OCI-LY1 (cell line): ENCODE measurements at regions not wholly inside any gene's neighbourhood (a gene's known extent, or its start where the extent isn't known, plus 50 kb on each side); places are given as distances from the start of the nearest gene placed in this dataset.
A peak's percentile ranks its signal among the peaks of the same experiment; 100 is the strongest.

Source experiments
- H2AFZ ChIP-seq: fragments of 200-600 bp; sonication (generic), shearing (Covaris generic); 2 replicates; pipeline ENCODE4 v1.6.0; 2014; ENCODE audit warnings: antibody characterized with exemption, mild to moderate bottlenecking, low read length
- H3F3A ChIP-seq: fragments of 200-600 bp; sonication (generic), shearing (Covaris generic); 2 replicates; pipeline ENCODE4 v1.6.0; 2014; ENCODE audit warnings: mild to moderate bottlenecking, antibody characterized with exemption, low read length, moderate library complexity; ENCODE audit not compliant: insufficient read depth
- H3K27ac ChIP-seq: fragments of 200-600 bp; sonication (generic); 2 replicates; pipeline ENCODE4 v1.5.1; 2014; ENCODE audit warnings: low read length, mixed run types, mild to moderate bottlenecking, low read depth; ENCODE audit not compliant: poor library complexity, severe bottlenecking
- H3K27me3 ChIP-seq: fragments of 200-600 bp; sonication (generic); 2 replicates; pipeline ENCODE4 v1.6.0; 2014; ENCODE audit warnings: antibody characterized with exemption, mild to moderate bottlenecking, low read length, moderate library complexity; ENCODE audit not compliant: insufficient read depth
- H3K36me3 ChIP-seq: fragments of 200-600 bp; sonication (generic); 2 replicates; pipeline ENCODE4 v1.6.1; 2014; ENCODE audit warnings: mild to moderate bottlenecking, antibody characterized with exemption, low read length, moderate library complexity, mixed read lengths; ENCODE audit not compliant: insufficient read depth
- H3K4me1 ChIP-seq: fragments of 200-600 bp; sonication (generic); 2 replicates; pipeline ENCODE4 v1.5.1; 2014; ENCODE audit warnings: mild to moderate bottlenecking, low read length, moderate library complexity; ENCODE audit not compliant: insufficient read depth, severe bottlenecking
- H3K4me2 ChIP-seq: fragments of 200-600 bp; sonication (generic), shearing (Covaris generic); 2 replicates; pipeline ENCODE4 v1.6.1; 2014; ENCODE audit warnings: low read length
- H3K4me3 ChIP-seq: fragments of 200-600 bp; sonication (generic); 2 replicates; pipeline ENCODE4 v1.5.1; 2014; ENCODE audit warnings: low read length, low read depth, mild to moderate bottlenecking, mixed read lengths; ENCODE audit not compliant: poor library complexity, severe bottlenecking
- H3K79me2 ChIP-seq: fragments of 200-600 bp; shearing (Covaris generic); 2 replicates; pipeline ENCODE4 v1.6.1; 2016; ENCODE audit warnings: mixed run types, low read length, mixed read lengths; ENCODE audit not compliant: insufficient read depth
- H3K9ac ChIP-seq: fragments of 200-600 bp; sonication (generic), shearing (Covaris generic); 2 replicates; pipeline ENCODE4 v1.6.1; 2014; ENCODE audit warnings: mild to moderate bottlenecking, low read length, mixed read lengths
- H3K9me2 ChIP-seq: fragments of 200-600 bp; sonication (generic), shearing (Covaris generic); 2 replicates; pipeline ENCODE4 v1.6.1; 2014; ENCODE audit warnings: low read depth, mild to moderate bottlenecking, low read length, mixed read lengths
- H3K9me3 ChIP-seq: fragments of 200-600 bp; shearing (Covaris generic); 2 replicates; pipeline ENCODE4 v1.6.1; 2014; ENCODE audit warnings: low read length, mixed read lengths
- H4K20me1 ChIP-seq: fragments of 200-600 bp; sonication (generic), shearing (Covaris generic); 2 replicates; pipeline ENCODE4 v1.6.0; 2016; ENCODE audit warnings: mild to moderate bottlenecking, low read length; ENCODE audit not compliant: insufficient read depth
- CTCF ChIP-seq: fragments of 200-600 bp; sonication (generic), shearing (Covaris generic); IDR thresholded peaks from 2 replicates; pipeline ENCODE4 v1.5.1; 2017; ENCODE audit warnings: mild to moderate bottlenecking, antibody characterized with exemption, low read length, moderate library complexity, mixed read lengths
- EZH2 ChIP-seq: fragments of 200-600 bp; sonication (generic), shearing (Covaris generic); IDR thresholded peaks from 2 replicates; pipeline ENCODE4 v1.8.0; 2017; ENCODE audit warnings: borderline replicate concordance, mixed run types, mild to moderate bottlenecking, antibody characterized with exemption, low read length, moderate library complexity, mixed read lengths

GRCh38 chr2:144213797-144214196 is 306.1 kb downstream of the ZEB2 start:
- Histone ChIP-seq H3K27ac (peak overlapping the region; percentile 49), H3K27me3 (no peaks in the 10 kb centered on the region), H3F3A (no peaks in the 10 kb centered on the region), H3K36me3 (peaks cover 16% of the 10 kb centered on the region), H4K20me1 (no peaks in the 10 kb centered on the region), H3K9me2 (no peaks in the 10 kb centered on the region), H3K9ac (peak overlapping the region; percentile 43; the same call in 1 of the 2 replicates), H3K4me1 (peaks cover 93% of the 10 kb centered on the region), H3K4me2 (peak overlapping the region; percentile 76), H3K9me3 (no peaks in the 10 kb centered on the region), H3K4me3 (peak overlapping the region; percentile 47), H2AFZ (no peak overlapping the region), H3K79me2 (0 out of 2 replicates have a peak, but pooled peaks cover 5% of the 10 kb centered on the region)
- TF ChIP-seq CTCF, result no peak
- TF ChIP-seq EZH2, result no peak

GRCh38 chr2:144211826-144212225 is 308.1 kb downstream of the ZEB2 start:
- H3K4me1 ChIP-seq, result peaks cover 78% of the 10 kb centered on the region
- H3K9me2 ChIP-seq, result no peaks in the 10 kb centered on the region
- 0 out of 2 replicates have a peak, but pooled peaks cover 5% of the 10 kb centered on the region for H3K79me2 ChIP-seq
- H3K4me3 ChIP-seq, result no peak overlapping the region
- TF ChIP-seq CTCF (no peak), EZH2 (no peak)
- no peaks in the 10 kb centered on the region for H4K20me1 ChIP-seq
- no peak overlapping the region for H2AFZ ChIP-seq
- H3K4me2 ChIP-seq, result peak overlapping the region; percentile 3; the same call in 1 of the 2 replicates
- H3K36me3 ChIP-seq, result peaks cover 31% of the 10 kb centered on the region
- H3K9me3 ChIP-seq, result no peaks in the 10 kb centered on the region
- H3K9ac ChIP-seq, result no peak overlapping the region
- H3K27ac ChIP-seq, result peak overlapping the region; percentile 43
- no peaks in the 10 kb centered on the region for H3K27me3 ChIP-seq
- H3F3A ChIP-seq, result no peaks in the 10 kb centered on the region

- peaks cover 71% of the 10 kb centered on the region for H3K4me1 ChIP-seq
- no peak overlapping the region for H3K4me3 ChIP-seq
- no peaks in the 10 kb centered on the region for H4K20me1 ChIP-seq
Measured at GRCh38 chr2:144211065-144211464, 308.9 kb downstream of the ZEB2 start.

More at GRCh38 chr2:144211065-144211464, 308.9 kb downstream of the ZEB2 start:
- no peak overlapping the region for H3K4me2 ChIP-seq
- H2AFZ ChIP-seq, result no peak overlapping the region
- H3K9me3 ChIP-seq, result no peaks in the 10 kb centered on the region
- no peaks in the 10 kb centered on the region for H3F3A ChIP-seq
- 0 out of 2 replicates have a peak, but pooled peaks cover 5% of the 10 kb centered on the region for H3K79me2 ChIP-seq
- H3K9me2 ChIP-seq, result no peaks in the 10 kb centered on the region
- H3K27ac ChIP-seq, result peak overlapping the region; percentile 43
- TF ChIP-seq CTCF (no peak), EZH2 (no peak)
- no peaks in the 10 kb centered on the region for H3K27me3 ChIP-seq
- peaks cover 39% of the 10 kb centered on the region for H3K36me3 ChIP-seq
- H3K9ac ChIP-seq, result no peak overlapping the region
